IPS-18c (cell line): ENCODE measurements at regions not wholly inside any gene's neighbourhood (a gene's known extent, or its start where the extent isn't known, plus 50 kb on each side); places are given as distances from the start of the nearest gene placed in this dataset.

Source experiments
- H3K4me3 ChIP-seq: 2 replicates; pipeline ENCODE4 v1.7.0; 2013; ENCODE audit warnings: low read depth, mild to moderate bottlenecking, low read length, moderate library complexity; ENCODE audit not compliant: insufficient read depth
- H3K9me3 ChIP-seq: one replicate; pipeline ENCODE4 v1.6.1; 2013; ENCODE audit warnings: mild to moderate bottlenecking, low read length, moderate library complexity; ENCODE audit not compliant: control insufficient read depth, insufficient read depth

DNA sequence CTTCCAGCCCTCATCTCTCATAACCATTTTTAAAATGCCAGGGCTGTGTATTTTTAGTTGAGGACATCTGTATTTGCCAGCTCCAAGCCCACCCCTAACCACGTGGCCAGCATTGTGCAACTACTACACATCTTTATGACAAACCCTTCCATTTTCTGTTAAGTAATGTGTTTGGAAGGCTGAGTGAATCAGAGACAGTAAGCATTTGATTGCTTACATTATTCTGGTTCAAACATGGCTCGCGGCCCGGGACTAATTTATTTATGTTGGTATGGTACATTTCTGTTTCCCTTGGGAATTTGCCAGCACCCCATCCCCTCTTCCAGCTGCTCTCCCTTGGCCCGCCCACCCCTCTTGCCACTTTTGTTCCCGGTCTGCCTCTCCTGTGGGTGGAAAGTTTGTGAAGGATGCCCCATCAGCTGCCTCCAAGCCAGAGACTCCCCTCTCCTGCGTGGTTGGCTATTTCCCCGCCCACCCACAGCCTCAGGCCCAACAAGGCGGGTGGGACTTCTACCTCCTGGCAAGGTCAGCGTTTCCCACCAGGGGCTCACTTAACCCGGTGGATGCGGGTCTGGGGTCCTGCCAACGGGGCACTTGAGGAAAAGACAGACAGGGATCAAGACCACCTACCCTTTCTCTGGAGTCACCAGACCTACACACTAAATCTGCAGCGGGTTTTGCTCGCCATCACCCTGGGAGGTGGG is 162.2 kb downstream of the HSD17B3 start:
- Histone ChIP-seq H3K9me3 (no peaks in the 10 kb centered on the region), H3K4me3 (no peak overlapping the region)

DNA sequence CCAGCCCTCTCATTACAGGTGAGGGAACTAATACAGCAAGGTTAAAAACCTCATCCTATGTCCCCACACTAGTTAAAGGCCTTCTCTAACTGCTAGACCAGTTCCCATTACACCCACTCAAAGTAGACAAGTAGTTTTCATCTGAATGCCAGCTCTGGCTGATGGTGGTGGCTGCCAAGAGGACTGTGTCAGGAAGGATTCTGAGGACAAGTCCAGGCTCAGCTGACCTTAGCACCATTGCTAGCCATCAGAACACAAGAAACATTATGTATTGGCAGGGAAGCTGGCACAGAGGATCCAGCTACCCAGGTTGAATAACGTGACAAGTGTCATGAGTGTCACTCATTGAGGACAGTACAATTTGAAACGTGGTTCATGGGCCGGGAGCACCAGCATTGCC is 163.4 kb downstream of the HSD17B3 start:
- Histone ChIP-seq H3K4me3 (no peak overlapping the region), H3K9me3 (no peaks in the 10 kb centered on the region)

DNA sequence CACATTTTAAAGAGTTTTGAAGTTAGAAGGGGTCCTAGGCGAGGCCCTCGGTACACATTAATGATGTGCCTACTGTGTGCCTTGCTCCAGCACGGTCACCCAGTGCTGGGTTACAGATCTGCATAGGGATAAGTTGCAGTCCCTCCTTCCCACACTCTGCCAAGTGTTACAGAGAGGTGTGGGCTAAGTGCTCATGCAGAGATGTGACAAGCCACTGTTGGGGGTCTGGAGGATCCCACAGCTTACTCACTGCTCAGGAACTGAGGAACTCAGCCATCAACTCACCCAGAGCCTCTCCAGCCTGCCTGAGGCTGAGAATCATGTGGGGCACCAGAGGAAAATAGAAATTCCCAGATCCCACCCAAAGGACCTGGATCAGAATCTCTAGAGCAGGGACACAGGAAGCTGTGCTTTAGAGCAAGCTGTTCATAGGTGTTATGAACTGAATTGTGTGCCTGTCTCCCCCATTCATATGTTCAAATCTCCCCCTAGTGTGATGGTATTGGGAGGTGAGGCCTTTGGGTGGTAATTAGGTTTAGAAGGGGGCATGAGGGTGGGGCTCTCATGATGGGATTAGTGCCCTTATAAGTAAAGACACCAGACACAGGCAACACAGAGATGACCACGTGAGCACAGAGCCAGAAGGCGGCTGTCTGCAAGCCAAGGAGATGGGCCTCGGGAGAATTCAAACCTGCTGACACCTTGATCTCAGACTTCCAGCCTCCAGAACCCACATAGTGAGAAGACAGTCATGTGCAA is 164.1 kb downstream of the HSD17B3 start:
- H3K9me3 ChIP-seq = no peaks in the 10 kb centered on the region

GRCh38 chr9:96136992-96137670 is 164.8 kb downstream of the HSD17B3 start:
- Histone ChIP-seq H3K4me3 (no peak overlapping the region), H3K9me3 (no peaks in the 10 kb centered on the region)

More for the DNA sequence above, 164.1 kb downstream of the HSD17B3 start:
- H3K4me3 ChIP-seq = no peak overlapping the region

DNA sequence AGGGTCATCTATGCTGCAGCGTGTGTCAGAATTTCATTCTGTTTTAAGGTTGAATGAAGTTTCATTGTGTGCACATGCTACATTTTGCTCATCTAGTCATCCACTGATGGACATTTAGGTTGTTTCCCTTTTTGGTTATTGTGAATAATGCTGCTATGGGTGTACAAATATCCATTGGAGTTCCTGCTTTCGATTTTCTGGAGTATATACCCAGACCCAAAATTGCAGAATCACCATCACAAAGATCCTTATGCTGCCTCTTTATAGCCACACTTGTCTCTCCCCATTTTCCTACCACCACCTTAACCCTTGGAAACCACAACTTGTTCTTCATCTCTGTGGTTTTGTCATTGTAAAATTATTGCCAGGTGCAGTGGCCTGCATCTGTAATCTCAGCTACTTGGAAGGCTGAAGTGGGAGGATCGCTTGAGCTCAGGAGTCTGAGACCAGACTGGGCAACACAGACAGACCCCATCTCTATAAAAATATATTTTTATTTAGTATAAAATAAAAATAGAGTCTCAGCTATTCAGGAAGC is 166.2 kb downstream of the HSD17B3 start:
- Histone ChIP-seq H3K9me3 (no peaks in the 10 kb centered on the region), H3K4me3 (no peak overlapping the region)

- no peaks in the 10 kb centered on the region for H3K9me3 ChIP-seq
- H3K4me3 ChIP-seq = no peak overlapping the region
Measured at GRCh38 chr9:96135076-96135752, 166.8 kb downstream of the HSD17B3 start.

GRCh38 chr9:96133321-96134021 is 168.5 kb downstream of the HSD17B3 start:
- Histone ChIP-seq H3K4me3 (no peak overlapping the region), H3K9me3 (no peaks in the 10 kb centered on the region)

DNA sequence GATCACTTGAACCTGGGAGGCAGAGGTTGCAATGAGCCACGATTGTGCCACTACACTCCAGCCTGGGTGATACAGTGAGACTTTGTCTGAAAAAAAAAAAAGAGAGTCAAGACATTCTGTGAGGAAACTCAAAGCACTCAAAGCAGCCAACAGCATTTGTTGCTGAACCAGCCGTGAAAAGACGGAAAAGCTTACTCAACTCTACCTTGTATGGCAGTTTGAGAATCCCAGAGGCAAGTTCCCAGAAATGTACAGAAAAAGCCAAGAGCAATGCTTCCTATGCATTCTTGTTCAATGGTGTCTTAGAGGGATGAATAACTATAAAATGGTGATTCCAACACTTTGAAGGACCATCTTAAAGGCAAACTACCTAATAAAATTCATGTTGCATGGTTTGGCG is 170.2 kb downstream of the HSD17B3 start:
- Histone ChIP-seq H3K9me3 (no peaks in the 10 kb centered on the region), H3K4me3 (no peak overlapping the region)

- no peaks in the 10 kb centered on the region for H3K9me3 ChIP-seq
- H3K4me3 ChIP-seq = no peak overlapping the region
Measured at GRCh38 chr9:96130970-96131369, 171.0 kb downstream of the HSD17B3 start.

DNA sequence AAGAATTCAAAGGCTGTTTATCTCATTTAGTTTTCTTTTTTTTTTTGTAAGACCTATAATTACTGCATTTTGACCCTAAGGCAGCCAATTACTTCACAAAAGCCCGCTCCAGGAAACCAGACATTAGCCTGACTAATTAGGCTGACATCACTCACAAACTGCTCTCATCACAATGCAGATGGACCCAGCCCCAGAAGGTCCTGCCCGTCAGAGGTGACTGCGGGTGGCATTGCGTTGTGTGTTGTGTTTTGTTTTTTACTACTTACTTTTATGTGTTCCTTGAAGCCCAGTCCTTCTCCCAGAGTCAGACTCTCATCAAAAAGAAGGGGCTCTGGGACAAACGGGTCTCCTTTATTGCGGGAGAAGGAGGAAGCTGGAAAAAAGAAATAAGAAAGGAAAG is 172.2 kb downstream of the HSD17B3 start:
- Histone ChIP-seq H3K4me3 (no peak overlapping the region), H3K9me3 (no peaks in the 10 kb centered on the region)

DNA sequence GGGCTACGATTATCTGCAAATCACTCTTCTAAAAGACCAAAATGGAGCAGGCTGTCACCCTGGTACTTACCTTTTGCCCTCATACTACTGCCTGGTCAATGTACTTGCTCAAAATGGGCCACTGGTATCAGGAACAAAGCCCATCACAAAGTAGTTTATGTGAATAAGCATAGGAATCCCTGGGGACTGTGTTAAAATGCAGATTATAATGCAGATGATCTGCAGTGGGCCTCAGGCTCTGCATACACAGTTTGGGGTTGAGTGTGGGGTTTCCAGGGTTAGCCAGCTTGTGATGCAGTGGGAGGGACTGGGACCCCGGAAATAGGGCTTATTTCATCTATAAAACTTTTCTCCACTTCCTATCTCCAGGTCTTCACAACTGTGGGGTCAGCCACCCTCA is 173.1 kb downstream of the HSD17B3 start:
- no peaks in the 10 kb centered on the region for H3K9me3 ChIP-seq
- H3K4me3 ChIP-seq = no peak overlapping the region

- Histone ChIP-seq H3K4me3 (peak overlapping the region; percentile 12), H3K9me3 (no peaks in the 10 kb centered on the region)
Measured at GRCh38 chr9:96126321-96126881, 175.6 kb downstream of the HSD17B3 start.

- H3K9me3 ChIP-seq = no peaks in the 10 kb centered on the region
- H3K4me3 ChIP-seq = no peak overlapping the region
Measured at GRCh38 chr9:96125624-96126023, 176.4 kb downstream of the HSD17B3 start.

DNA sequence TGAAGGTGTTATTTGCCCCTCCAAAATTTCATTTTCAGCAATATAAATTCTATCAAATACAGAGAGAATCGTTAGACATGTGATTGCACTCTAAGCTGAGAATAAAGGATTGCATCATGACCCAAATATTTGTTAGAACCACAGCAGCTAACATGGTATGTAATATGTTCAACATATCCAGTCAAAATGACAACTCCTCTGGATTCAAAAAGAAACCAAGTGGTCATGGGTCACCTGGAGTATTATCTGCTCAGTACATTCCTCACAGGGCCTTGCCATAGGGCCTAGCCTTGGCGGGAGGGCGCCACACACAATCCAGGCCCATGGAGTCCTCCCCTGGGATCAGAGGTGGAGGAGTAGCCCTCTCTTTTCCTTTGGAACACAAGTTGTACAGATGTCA is 179.2 kb downstream of the HSD17B3 start:
- Histone ChIP-seq H3K9me3 (no peaks in the 10 kb centered on the region), H3K4me3 (no peak overlapping the region)

- Histone ChIP-seq H3K9me3 (no peaks in the 10 kb centered on the region), H3K4me3 (no peak overlapping the region)
Measured at GRCh38 chr9:96122282-96122681, 179.7 kb downstream of the HSD17B3 start.

DNA sequence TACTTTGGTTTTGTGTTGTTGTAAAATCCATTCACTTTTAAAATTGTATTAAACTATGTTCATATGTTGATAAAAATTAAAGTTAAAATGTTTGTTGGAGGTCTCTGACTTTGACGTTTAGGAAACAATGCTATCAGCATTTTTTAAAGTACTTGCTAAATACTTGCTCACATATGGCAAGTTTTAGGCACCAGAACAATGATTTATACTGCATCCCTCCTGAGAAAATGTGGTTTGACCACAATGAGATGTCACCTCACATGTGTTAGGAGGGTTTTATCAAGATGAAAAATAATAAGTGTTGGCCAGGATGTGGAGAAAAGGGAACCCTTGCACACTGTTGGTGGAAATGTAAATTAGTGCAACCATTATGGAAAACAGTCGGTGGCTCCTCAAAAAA is 180.8 kb downstream of the HSD17B3 start:
- Histone ChIP-seq H3K9me3 (no peaks in the 10 kb centered on the region), H3K4me3 (no peak overlapping the region)
